Thyroid gland (tissue), 4 donors: ENCODE measurements at regions not wholly inside any gene's neighbourhood (a gene's known extent, or its start where the extent isn't known, plus 50 kb on each side); places are given as distances from the start of the nearest gene placed in this dataset.

Experiments used
- CTCF ChIP-seq, 6 experiments: fragments of 200-600 bp in 3 of 6; fragments of 450-650 bp in 3 of 6; sonication (generic) in 3 of 6; IDR thresholded peaks; one replicate each; pipeline ENCODE4 v1.5.1; 2016 to 2019; ENCODE audit warnings: antibody characterized with exemption in 6 of 6, mild to moderate bottlenecking in 2 of 6, inconsistent platforms in 1 of 6, moderate library complexity in 1 of 6
- POLR2A ChIP-seq, 2 donors: fragments of 450-650 bp; IDR thresholded peaks; one replicate each; pipeline ENCODE4 v1.6.1; 2017; ENCODE audit warnings: antibody characterized with exemption in 2 of 2, mild to moderate bottlenecking in 2 of 2, moderate library complexity in 1 of 2

- TF ChIP-seq CTCF (IDR thresholded peaks at IDR 0.05) = no peak
- no peak for TF ChIP-seq POLR2A (IDR thresholded peaks at IDR 0.05)
Observed at GRCh38 chrX:68941385-68941952, 112.6 kb downstream of the EFNB1 start.
